NCI-H82 treated with DMSO at 0.1 percent for 48 hours (cell line): ENCODE measurements at regions not wholly inside any gene's neighbourhood (a gene's known extent, or its start where the extent isn't known, plus 50 kb on each side); places are given as distances from the start of the nearest gene placed in this dataset.
"Not testable (repeated sequence)": the region's sequence is repeated elsewhere in the genome, so short reads cannot be mapped to it uniquely, and the experiment has no call there.

Experiments
- DNase-seq: peaks from one replicate; lab custom pipeline; 2025; ENCODE audit not compliant: unreplicated experiment; lab: John Stamatoyannopoulos, UW

DNA sequence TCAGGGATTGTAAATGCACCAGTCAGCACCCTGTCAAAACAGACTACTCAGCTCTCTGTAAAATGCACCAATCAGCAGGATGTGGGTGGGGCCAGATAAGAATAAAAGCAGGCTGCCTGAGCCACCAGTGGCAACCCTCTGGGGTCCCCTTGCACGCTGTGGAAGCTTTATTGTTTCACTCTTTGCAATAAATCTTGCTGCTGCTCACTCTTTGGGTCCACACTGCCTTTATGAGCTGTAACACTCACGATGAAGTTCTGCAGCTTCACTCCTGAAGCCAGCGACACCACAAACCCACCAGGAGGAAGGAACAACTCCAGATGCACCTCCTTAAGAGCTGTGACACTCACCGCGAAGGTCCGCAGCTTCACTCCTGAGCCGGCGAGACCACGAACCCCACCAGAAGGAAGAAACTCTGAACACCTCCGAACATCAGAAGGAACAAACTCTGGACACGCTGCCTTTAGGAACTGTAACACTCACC, 1578.5 kb downstream of the SI start:
- DNase-seq, result not testable (repeated sequence)

DNA sequence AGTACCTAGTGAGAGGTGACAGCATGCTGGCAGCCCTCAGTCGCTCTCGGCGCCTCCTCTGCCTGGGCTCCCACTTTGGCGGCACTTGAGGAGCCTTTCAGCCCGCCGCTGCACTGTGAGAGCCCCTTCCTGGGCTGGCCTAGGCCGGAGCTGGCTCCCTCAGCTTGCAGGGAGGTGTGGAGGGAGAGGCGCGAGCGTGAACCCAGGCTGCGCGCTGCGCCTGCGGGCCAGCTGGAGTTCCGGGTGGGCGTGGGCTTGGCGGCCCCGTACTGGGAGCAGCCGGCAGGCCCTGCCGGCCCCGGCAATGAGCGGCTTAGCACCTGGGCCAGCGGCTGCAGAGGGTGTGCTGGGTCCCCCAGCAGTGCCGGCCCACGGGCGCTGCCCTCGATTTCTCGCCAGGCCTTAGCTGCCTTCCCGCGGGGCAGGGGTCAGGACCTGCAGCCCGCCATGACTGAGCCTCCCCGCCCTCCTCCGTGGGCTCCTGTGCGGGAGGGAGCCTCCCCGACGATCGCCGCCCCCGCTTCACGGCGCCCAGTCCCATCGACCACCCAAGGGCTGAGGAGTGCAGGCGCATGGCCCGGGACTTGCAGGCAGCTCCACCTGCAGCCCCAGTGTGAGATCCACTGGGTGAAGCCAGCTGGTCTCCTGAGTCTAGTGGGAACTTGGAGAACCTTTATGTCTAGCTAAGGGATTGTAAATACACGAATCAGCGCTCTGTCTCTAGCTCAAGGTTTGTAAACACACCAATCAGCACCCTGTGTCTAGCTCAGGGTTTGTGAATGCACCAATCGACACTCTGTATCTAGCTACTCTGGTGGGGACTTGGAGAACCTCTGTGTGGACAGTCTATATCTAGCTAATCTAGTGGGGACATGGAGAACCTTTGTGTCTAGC, 1579.2 kb downstream of the SI start:
- not testable (repeated sequence) for DNase-seq

DNA sequence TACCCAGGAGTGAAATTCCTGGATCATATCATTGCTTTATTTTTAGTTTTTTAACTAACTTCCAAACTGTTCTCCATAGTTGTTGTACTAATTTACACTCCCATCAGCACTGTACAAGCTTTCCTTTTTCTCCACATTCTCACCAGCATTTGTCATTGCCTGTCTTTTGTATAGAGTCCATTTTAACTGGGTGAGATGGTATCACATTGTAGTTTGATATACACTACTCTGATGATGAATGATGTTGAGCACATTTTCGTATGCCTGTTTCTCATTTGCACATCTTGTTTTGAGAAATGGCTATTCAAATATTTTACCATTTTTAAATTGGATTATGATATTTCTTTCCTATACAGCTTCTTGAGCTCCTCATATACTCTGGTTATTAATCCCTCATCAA, 1586.6 kb downstream of the SI start:
- DNase-seq, result no peak

DNA sequence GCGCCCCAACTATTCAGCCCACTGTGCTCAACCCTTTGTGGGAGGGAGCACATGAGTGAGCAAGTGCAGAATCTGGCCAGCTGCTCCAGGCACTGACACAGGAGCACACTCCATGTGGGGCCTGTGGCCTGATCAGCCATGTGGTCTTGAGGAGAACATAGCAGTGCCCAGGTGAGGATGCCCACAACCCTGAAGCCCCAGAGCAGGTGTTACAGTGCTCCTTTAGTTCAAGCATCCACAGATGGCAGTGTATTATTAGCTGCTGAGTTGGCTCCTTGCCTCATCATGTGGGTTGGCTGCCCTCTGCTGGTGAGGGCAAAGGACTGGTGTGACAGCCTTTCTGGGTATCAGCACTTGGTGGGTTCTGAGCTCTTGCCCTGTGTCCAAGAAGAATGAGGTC, 1588.2 kb downstream of the SI start:
- peak; percentile 53 for DNase-seq

DNA sequence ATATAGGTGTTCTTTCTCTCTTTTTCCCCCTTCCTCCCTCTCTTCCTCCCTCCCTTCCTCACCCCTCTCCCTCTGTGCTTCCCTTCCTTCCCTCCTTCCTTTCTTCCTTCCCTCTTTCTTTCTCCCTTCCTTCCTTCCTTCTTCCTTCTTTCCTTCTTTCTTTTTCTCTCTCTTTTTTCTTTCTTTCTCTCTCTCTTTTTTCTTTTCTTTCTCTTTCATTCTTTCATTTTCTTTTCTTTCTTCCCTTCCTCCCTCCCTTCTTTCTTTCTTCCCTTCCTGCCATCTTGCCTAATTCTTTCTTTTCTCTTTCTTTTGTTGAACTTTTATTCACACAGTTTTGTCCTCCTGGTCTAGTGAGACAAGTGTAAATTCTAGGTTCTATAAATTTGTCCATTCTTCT, 1595.6 kb downstream of the SI start:
- DNase-seq, result no peak

DNA sequence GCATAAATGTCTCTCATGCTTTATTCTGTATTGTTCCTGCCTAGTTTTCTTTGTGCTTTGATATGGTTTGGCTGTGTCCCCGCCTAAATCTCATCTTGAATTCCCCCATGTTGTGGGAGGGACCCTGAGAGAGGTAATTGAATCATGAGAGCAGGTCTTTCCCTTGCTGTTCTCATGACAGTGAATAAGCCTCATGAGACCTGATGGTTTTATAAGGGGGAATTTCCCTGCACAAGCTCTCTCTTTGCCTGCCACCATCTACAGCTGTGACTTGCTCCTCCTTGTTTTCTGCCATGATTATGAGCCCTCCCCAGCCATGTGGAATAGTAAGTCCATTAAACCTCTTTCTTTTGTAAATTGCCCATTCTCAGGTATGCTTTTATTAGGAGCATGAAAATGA, 1596.6 kb downstream of the SI start:
- DNase-seq, result no peak

DNA sequence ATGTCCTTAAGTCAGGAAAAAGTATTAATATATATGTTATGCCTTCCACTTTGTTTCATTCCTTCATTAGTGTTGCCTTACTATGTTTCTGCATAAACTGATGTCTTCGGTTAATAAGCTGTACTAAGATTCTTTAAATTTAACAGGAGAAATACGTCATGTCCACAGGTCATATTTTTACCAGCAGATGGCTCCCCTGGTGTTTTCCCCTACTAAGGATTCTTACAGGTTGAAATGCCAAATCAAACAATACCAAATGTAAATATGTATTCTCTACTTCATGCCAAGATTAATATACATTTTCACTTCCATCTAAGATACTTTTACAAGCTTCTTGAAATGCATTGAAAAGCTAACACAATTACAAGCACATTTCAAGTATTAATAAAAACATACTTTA, 1602.1 kb downstream of the SI start:
- DNase-seq, result no peak

DNA sequence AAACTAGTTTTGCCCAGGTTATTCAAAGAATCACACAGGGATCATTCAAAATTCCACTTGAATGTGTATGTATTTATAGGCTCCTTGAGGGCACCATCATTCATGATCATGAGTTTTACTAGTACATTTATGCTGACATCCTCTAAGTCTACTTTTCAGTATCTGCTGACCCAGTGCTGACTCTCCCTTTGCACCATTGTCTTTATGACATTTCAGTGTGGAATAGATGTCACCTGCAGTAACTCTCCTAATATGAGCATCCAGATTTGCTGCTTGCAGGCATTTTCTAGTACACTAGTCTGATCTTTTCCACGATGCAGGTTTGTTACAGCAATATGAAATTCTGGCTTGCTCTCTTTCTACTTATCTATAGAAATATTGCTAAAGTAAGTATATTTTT, 1603.5 kb downstream of the SI start:
- no peak for DNase-seq

DNA sequence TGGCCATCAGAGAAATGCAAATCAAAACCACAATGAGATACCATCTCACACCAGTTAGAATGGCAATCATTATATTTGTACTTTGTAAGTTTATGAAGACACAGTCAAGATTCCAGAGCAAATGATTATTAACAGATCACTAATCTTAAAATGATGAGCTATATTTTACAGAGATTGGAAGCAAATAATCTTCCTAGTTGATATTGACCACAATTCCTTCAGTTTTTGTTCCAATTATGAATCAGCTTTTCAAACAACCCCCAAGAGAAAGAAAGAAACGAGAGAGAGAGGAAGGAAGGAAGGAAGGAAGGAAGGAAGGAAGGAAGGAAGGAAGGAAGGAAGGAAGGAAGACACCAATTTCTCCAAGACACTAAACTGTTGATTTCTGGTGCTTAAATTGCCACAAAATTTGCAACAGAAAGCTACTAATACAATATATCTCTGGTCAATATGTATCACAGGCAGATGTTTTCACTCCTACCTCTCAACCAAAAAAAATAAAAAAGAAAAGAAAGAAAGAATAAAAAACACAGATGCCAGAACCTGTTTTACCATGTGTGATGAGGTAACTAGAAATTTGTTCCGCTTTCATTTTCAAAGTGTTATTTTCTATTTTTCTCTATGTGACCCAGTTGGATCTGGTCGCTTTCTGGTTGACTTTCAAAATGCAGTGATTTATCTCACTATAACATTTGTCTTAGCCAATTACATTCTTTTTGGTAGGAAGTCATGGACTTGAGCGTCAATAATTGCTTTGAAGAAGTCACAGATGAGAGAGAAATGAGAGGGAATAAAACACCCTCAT, 1609.6 kb downstream of the SI start:
- DNase-seq, result no peak

DNA sequence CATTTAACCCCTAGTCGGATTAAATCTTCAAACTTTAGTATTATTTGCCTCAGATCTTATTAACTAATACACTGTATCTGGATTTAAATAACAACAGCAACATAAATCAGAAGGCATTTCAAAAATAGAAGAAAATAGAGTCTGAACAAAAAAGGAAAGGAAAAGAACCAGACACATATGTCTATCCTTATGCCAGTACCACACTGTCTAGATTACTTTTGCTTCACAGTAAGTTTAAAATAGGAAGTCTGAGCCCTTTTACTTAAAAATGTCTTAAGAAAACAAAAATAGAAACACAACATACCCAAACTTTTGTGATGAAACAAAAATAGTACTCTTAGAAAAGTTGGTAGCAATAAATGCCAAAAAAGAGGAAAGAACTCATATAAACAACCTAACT, 1615.8 kb downstream of the SI start:
- no peak for DNase-seq

DNA sequence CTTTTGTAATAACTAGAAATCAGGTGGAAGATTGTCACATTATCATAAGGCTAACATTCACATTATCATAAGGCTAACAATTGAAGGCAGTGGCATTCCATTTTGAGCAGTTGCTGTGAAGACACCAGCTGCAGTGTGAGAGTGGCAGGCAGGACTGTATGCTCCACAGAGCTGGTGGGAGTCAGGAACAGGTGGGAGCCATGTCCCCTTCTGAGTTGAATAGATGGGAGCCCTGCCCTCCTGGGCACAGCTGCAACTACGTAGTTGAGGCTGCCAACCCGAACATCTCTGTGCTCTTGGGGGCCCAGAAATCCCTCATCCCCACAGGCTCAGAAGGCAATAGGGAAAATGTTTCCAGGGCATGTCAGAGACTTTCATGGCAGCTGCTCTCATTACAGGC, 1627.6 kb downstream of the SI start:
- DNase-seq, result no peak

DNA sequence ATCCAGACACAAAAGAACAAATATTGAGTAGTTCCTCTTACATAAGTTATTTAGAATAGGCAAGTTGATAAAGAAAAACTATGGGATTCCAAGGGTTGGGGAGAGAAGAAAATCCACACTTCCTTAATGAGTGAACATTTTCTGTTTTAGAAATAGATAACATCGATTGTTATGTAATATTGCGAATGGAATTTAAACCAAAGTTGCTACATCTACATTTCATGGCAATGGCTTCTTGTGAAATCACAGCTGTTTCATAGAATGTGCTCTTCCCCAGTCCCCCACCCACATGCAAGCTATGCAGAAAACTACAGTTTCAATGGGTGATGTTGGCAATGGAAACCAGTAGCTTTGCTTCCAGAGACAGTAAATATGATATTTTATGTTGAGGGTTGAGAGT, 1639.5 kb downstream of the SI start:
- DNase-seq, result no peak

DNA sequence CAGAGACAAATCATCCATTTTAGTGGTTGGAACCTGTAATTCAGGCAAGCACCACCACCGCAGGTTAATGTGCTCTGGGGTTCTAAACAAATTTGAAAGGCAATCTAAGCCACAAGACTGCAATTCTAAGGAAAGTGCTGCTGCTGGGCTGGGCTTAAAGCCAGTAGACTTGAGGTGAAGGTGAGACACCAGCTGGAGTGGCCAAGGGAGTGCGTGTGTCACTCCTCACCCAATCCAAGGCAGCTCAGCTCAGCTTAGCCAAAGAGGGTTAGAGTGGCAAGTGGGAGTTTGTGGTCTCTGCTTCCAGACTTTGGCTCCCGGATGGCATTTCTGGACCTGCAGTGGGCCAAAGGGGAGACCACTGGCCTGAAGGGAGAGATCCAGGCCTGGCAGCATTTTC, 1655.6 kb downstream of the SI start:
- DNase-seq, result no peak

DNA sequence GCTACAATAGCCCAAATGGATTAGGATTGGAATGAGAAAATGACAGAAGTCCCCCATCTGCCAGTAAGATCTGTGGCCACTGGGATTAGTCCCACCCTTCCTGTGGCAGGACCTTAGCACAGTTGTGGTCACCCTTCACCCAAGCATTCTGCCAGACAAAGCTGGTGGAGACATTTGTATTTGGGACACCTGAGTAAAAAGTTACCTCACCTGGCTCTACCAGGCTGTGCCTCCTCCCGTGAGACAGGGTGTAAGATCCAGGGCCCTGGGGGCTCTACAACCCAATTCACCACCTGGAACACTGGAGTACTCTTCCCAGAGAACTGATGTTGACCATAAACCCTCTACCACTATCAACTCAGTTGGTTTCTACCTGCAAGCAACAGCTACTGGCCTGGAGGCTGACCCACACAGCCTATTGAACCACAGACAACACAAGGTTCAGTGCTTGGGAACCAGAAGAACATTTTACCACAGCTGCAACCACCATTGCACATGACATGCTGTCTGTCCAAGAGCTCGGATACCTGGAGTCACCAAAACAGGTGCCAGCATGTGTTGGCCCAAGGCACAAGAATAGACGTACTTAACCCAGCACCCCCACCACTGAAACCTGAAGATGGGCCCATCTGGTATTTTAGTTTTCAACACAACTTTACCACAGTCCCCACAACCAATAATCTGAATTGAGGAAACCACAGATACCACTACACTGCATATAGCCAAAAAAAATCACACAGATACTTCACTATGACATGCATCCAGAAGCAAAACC, 1686.7 kb downstream of the SI start:
- no peak for DNase-seq

DNA sequence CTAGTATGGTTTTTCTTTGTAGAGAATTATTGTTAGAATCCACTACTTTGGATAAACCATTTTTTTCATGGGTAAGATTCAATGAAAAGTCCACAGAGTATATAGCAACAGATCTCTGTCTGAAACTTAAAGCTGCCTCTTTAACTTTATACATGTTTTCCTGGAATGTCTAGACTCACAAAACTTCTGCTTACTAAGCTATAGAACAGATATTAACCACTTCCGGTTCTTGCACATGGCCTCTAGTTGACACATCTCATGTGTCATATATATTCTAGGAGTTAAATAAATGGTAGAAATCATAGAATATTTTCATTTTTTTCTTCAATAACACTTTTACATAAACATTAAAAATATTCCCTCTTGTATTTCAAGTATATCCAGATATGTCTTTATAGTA, 1693.9 kb downstream of the SI start:
- no peak for DNase-seq

DNA sequence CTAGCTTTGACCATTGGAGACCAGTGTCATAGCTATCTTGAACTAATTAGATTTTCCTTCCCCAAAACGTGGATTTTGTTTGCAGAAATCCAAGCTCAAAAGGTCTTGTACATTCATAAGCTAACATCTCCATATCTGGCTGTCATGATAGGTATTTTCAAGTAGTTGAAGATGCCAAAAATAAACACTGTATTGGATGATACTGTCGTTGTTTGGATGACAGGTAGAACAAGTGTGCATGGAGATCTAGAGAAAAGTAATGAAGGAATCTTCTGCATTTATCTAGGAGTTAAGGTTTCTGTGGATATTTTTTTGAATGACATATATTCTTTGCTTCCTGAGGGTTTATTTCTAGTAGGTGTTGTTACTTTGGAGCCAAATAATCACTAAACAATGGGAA, 1696.1 kb downstream of the SI start:
- no peak for DNase-seq

DNA sequence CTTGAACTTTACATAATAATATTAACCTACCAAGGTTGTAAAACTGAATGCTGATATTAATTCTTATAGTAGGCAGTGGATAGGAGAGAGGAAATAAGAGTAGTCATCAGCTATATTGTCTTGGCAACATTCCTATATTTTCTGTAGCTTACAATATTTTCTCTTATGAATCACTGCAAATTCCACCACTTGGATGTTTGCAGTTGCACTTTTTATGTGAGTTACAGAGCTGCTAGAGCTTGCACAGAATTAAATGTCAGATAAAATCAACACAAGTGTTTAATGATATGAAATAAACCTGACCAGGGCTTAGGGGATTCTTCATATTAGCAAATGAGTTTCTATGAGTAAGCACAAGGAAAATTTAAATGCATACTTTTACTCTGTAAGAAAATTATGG, 1710.1 kb downstream of the SI start:
- no peak for DNase-seq

DNA sequence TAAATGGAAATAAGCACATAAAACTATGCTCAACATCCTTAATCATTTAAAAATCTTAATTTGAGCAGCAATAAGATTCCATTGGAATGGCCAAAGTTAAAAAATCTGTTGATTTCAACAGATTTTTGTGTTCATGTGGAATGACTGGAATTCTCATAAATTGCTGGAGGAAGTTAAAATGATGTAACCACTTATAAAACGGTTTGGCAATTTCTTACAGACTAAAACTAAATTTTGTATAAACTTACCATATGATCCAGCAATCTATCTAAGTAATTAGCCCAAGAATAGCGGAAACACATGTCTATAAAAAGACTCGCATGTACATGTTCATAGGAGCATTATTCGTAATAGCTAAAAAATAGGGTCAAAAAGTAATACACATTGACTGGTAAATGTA, 1713.6 kb downstream of the SI start:
- DNase-seq, result no peak

DNA sequence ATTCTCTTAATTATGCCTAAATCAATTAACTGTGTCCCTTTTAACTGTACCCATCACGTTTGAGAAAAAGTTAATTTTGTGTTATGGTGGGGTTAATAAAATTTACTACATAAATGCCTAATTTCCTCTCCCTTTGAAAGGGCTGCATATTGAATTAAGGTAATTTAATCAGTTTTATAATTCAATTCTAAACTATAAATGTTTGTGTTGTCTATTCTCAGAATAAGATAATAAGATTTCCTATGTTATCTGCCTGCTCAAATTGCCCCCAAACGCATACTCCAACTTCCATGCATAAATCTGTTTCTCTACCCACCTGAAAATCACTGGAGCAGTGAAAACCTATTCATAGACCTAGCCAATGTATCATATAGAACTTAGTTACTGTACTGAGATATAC, 1716.1 kb downstream of the SI start:
- no peak for DNase-seq

DNA sequence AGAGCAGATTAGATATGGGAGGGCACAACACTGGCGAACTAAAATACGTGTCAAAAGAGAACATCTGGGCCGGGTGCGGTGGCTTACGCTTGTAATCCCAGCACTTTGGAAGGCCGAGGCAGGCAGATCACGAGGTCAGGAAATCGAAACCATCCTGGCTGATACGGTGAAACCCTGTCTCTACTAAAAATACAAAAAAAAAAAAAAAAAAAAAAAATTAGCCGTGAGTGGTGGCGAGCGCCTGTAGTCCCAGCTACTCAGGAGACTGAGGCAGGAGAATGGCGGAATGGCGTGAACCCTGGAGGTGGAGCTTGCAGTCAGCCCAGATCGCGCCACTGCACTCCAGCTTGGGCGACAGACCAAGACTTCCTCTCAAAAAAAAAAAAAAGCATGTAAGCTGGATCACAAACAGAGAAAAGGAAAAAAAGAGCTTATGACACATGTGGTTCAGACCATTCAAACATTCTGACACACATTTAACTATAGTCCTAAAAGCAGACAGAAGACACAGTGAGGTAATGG, 1716.9 kb downstream of the SI start:
- not testable (repeated sequence) for DNase-seq

DNA sequence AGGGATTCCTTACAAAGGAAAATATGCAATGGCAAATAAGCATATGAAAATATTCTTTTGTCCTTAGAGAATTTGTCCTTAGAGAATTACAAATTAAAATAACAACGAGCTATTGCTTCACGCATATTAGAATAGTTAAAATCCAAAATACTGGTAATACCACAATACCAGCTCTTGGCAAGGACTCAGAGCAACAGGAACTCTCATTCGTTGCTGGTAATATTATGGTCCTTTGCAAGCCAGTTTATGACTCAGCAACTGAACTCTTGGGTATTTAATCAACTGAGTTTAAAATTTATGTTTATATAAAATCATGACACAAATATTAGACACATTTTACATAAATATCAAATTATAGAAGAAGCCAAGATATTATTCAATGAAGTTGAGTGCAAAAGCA, 1730.4 kb downstream of the SI start:
- DNase-seq, result no peak
